Renal pelvis (tissue), 1 donor: ENCODE measurements at regions not wholly inside any gene's neighbourhood (a gene's known extent, or its start where the extent isn't known, plus 50 kb on each side); places are given as distances from the start of the nearest gene placed in this dataset.

Experiments used
- DNase-seq: peaks from one replicate; pipeline ENCODE4 v3.0.0-alpha.2; 2013

DNA sequence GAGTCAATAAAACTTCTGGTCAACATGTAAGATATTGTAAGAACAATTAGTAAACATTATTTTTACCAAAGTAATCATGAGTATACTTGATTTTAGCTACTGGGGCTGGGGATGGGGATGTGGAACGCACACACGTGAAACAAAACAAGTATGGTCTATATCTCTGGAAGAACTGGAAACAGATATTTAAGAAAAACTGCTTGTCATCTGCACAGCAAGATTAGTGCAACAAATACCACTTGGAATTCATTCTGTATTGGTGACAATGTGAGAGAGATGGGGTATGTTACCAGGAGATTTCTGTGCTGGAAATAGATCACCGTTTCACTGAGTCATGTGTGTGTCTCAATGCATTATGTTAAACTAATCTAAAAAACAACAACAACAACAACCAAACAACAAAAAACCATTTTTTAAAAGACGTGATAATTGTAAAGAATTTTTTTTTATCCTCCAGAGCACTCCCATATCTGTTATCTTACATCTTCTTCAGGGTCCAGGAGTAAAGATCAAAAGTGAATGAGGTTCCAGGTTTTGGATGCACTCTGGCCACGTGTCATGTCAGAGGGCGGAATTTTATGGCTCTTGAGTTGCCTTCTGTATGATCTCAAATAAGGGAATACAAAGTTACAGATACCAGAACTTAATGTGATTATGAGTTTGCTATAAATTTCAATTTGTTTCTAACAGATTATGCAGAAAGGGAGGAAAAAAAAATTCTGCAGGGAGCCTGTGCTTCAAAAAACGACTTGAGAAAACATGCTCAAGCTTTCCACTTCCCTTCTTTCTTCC, 153.0 kb downstream of the BBOX1 start:
- DNase-seq = no peak

DNA sequence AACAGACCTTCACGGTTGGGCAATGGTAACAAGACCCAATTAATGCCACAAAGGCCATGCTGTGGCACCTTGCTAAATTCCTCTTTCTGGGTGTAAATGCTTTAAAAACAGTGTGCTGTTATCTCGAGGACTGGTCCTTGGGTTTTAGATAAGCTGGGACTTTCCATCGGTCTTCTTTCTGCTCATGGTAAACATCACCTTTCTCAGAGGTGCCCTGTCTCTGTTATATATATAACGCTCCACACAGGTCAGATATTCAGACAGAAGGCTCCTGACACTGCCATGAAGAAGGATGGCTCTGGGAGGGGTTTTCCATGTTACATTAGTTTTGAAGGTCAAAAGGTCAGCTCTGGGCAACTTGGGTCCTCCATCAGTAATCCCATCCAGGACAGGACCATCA, 151.6 kb downstream of the BBOX1 start:
- DNase-seq = no peak

DNA sequence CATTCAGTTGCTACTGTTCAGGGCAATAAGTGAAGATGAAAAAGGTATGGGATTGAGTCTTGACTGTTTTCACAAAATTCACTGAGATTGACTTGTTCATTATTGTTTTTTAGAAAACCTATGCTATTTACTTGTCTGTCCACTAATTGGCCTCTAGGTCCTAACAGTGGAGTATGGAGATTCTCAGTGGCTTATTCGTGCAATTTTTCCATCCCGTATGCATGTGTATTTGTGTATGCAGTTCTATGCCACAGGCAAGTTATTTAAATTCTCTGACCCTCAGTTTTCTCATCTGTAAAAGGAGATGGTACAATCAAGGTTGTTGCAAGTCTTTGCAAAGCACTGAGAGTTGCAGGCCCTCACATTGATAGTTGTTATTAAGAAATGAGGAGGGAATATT, 151.0 kb downstream of the BBOX1 start:
- no peak for DNase-seq

DNA sequence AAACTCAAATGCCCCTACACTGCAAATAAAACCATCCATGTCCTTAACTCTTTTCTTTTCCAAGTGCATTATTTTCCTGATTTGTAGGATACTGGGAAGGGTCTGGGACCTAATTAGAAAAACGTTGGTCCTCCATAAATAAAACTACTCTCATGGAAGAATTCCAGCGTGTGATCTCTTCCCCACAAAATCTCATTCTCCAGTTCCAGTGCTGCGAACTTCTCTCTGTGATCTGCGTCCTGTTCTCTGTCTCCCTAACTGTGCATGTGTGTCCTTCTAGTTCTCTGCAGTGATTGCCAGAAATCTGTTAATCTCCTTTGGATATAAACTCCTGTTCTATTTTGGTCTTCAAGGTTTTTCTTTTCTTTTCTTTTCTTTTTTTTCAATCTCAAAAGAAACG, 148.1 kb downstream of the BBOX1 start:
- no peak for DNase-seq

DNA sequence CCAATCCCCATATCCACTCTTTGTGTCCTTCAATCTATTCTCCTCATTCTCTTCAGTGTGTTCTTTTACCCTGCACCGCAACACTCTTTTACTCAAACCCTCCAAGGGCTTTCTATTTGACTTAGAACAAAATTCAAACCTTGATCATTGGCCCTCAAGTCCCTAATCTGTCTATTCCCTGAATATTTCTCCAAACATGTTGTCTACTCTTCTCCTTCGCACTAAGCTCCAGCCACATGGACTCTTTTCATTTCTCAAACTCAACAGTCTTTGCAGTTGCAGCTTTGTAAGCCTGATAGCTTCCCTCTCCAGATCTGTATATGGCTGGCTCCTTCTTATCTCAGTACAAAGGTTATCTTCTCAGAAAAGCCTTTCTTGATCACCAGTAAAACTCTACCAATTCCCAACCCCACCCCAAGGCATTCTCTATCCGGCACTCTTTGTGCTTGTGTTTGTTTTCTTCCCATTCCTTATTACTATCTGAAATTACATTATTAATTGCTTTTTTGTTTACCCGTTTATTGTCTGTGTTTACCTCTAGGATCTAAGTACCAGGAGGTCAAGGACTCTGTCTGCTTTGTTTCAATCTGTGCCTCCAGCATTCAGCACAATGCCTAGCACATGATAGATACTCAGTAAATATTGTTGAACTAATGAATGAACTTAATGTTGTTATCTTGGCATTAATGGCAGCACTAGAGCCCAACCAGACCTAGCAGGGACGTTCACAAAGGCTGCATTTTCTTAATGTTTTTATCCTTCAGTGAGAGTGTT, 147.4 kb downstream of the BBOX1 start:
- DNase-seq = no peak

DNA sequence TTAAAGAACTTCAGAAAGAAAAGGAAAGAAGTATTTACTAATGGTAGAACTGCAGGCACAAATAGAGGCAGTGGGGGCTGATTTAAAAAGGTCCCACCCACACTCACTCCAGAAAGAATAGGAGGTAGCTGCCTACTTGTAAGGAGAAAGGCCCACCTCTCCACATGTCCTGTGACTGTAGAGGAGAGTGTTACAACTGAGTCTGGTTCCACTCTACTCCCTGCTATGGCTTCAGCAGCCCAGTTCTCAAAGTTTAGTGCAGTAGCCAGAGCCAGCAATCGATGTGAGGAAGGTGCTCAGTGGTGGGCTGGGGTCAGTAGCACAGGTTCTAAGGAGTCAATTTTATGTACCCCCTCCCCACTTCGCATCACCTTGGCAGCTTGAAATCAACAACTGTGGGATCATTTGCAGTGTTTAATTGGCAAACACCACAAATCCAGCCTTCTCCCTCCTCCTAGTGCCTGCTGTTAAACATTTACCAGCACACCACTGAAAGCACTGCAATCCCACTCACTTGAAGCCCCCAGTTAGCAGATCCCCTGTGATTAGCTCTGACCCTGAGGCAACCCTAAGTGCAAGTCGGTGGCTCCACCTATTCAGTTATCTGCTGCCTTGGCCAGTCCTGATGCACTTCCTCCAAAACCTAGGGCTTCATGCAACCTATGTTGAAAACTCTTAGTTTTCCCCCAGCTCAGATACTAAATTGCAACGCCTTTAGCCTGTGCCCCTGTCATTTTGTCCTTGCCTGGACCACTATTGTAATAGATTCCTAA, 146.6 kb downstream of the BBOX1 start:
- DNase-seq = no peak

DNA sequence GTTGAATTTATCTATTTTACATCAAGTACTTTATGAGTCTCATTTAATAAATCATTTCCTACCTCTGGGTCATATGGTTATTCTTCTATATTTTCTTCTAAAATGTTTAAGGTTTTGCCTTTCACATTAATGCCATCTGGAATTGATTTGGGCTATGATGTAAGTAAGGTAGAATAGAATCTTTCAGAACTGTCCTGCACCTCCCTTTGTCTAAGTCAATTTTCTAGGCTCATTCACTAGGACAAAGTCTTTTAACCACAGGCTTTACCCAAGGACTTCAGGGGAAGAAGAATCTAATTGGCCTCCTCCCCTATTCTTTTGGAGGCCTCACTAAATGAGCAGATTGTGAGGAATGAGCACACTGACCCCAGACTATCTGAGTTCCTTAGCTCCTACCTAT, 146.0 kb downstream of the BBOX1 start:
- DNase-seq = no peak

DNA sequence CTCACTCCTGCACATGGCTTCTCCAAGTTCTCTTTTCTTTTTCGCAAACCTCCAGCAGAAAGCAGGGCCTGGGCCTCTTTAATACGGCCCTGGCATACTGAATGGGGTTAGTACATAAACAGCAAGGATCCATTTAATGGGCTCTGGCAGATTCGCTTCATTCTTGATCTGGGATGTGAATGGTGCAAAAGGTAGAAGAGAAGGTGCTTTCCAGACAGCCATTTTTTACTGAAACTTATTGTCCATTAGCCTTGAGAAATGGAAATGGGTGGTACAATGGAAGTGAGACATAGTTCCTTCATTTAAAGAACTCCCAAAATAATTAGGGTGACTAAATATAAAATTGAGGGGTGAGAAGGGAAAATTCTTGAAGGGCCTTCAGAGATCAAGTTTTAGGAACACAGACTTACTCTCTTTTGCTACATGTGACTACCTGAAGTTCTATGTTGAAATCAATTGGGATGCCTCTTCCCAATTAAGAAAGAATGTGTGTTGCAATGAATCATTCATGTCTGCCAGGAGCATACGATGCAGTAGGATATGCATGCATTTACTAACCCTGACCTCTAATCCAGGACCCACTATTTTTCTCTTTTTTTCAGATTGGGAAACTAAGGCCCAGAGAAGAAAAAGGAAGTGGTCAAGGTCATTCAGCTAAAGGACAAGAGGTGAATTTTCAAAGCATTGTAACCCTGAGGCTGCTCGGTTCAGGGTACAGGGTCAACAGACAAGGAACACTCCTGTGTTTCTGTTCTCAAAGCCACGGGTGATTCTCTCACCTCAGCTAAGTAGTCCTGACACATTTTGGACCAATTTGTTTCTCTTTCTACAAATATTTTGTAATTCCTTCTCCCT, 144.1 kb downstream of the BBOX1 start:
- no peak for DNase-seq

DNA sequence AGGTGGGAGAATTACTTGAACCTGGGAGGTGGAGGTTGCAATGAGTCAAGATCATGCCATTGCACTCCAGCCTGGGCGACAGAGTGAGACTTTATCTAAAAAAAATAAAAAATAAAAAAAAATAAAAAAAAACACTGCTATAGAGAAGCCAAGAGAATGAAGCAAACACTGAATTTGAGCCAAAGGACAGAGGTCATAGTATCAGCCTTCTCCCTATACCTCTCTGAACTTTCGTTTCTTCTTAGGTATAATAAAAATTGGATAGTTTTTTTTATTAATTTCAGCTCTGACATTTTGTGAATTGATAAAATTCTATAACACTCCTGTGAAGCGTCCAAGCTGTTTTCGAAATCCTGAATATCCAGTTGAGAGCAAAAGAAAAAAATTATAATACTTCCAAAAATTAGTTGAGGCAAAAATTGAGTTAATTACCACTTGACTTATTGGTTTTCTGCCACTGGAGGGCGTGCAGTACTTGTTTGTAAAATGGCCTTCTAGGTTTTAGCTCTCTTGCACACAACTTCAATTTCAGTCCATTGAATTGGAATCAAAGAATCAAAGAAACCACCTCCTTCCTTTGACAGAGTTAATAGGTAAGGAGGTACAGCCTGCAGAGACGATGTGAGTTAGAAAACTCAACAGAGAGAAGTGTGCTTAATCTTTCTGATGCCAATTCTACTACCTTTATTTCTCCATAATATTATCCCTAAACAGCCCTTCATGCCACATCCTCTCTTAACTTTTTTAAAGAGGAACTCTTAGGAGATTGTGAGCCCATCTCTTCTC, 143.2 kb downstream of the BBOX1 start:
- no peak for DNase-seq

DNA sequence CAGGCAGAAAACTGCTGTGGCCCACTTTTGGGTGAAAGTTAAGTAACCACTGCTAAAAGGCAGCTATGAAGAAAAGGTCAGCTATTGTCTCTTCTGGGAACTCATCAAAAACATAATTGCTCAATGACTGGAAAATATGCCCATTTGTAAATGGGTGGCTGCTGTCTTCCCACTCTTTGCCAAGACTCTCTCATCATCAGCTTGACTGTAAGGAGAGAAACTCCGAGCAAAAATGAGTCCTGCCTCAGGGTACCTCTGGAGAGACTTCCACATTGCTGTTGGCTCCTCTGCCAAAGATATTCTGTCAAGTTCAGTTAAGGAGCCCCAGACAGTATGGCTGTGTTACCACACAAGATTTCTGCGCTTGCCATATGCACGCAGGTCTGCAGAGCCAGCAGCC, 138.7 kb downstream of the BBOX1 start:
- DNase-seq = no peak

DNA sequence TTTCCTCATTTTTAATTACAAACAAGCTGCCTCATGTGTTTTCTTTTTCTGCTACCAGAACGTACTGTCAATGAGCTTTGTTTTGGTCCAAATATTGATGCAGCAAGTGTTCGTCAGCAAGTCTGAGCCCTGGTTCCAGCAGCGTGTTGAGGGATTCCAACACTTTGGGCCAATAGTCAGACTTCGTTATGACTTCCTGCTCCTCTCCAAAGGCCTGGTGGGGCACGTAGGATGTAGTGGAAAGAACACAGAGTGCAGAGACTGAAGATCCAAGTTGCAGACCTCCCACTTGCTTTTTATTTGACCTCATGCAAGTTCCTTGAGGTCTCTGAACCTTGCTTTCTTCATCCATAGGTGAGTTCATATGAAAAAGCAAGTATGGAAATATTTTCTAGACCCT, 138.2 kb downstream of the BBOX1 start:
- DNase-seq = no peak
